ENCODE measurements at regions not wholly inside any gene's neighbourhood (a gene's known extent, or its start where the extent isn't known, plus 50 kb on each side); places are given as distances from the start of the nearest gene placed in this dataset.
A peak's percentile ranks its signal among the peaks of the same experiment; 100 is the strongest.

GRCh38 chr3:193780810-193781478 is 187.9 kb downstream of the OPA1 start:
- DNase-seq: peak; percentile 43 to 88

DNA sequence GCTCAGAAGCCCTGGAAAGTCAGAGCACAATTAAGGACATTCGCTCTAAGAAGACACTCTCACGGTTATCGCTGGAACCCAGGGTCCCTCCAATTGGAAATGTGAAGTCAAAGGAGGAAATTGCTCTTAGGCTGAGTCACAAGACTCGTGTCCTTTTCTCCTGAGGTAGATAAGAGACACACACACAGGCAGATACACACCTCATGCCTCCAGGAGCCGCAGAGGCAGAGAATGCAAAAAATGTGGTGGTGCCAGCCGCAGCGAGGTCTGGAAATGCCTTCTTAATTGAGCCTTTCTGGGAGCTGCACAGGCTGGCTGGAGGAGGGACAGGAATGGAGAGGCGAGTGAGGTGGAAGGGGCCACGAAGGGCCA is 189.3 kb downstream of the OPA1 start:
- peak; percentile 47 to 75 for DNase-seq

DNA sequence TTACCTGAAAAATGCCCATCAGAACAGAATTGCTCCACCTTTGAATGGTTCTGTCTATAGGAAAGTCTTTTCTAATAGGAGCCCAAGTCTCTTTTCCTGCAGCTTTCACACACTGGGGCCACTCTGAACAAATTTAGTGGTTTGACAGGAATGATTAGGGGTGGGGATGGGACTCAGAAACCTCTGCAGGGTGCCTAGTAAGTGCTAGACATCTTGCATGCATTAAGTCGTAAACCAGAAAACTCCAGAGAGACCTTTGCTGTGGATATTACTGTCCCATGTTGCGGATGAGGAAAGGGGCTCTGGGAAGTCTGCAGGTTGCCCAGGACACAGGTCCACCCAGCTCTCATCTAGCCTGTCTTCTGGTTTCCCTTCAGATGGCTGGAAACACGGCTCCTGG is 189.7 kb downstream of the OPA1 start:
- no peak for DNase-seq

DNA sequence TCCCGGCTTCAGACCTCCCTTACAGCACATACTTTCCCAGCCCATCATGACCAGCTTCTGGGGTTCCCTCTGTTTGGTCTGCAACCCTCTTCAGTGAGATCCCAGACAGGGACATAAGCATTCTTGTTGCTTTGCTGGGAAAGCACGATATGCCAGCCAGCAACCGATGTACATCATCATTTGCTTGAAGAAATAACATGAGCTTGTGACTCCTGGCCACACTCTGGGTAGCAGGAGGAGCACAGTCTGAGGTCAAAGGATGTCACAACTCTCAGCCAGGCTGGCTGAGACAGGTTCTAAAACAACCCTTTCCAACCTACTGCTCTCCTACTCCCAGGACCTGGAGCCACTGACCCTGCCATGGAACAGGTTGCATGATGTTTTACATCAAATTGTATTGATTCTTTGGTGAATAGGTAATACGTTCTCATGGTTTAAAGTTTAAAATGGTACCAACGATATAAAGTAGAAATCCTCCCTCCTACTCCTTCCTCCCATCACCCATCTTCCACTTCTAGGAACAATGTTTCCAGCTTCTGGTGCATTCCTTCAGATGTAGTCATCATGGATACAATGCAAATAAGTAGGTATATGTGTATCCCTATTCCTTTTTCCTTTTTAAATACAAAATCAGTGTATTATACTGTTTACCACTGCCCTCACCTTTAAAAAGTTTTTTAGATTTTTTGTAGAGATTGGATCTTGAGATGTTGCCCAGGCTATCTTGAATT is 190.3 kb downstream of the OPA1 start:
- DNase-seq: no peak

GRCh38 chr3:193784822-193785221 is 191.8 kb downstream of the OPA1 start:
- no peak for DNase-seq

- no peak for DNase-seq
Observed at GRCh38 chr3:193787496-193787870, 194.5 kb downstream of the OPA1 start.

DNA sequence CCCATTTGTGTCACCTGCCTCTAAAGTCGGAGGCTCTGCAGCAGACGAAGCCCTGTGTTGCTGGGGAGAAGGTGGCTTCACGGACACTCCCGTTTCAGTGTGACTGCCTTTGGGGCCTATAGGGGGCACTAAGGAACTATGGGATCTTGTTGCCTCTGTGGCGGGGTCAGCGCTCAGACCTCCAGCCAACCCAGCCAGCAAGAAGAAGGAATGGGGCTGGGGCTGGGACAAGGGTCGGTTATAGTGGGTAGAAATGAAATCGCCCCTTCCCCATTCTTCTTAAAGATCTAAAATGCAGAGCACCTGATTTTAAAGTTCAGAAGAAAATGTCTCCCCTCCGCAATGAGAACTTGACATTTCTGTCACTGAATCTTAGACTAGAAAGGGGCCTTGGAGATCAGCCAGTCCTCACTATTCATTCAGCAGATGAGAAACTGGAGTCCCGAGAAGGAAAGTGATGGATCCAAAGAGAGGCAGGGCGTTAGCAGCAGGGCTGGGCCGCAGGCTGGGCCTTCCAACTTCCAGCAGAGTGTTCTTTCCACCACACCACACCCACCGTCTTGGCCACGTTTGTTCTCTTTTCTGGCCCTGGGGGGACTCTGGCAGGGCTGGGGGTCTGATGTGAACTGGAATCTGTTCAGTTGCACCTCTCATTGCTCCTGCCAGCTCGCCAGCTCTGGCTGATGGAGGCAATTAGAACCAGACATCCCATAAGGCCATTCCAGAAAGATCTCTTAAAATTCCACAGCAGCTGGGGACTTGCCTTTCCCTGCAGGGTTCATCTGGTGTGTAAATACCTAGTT is 195.4 kb downstream of the OPA1 start:
- DNase-seq: peak; percentile 42 to 89

DNA sequence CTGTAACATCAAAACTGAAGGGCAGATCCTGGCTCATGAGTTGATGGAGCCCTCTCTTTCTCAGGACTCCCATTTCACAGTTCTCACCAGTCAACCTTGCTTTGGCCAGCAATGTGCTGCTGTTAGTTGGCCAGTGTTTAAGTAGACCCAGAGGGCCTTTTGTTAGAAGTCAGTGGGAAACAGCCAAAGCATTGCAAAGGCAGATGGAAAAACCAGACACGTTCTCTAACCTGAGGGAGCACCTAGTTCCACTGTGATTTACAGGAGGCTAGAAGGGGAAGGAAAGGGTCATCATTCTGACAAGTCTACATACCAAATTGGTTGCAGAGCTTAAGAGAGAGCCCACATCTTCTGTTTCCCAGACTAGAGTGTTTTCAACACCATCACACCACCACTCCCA is 196.4 kb downstream of the OPA1 start:
- no peak for DNase-seq

- no peak for DNase-seq
Observed at GRCh38 chr3:193790086-193790990, 197.3 kb downstream of the OPA1 start.

DNA sequence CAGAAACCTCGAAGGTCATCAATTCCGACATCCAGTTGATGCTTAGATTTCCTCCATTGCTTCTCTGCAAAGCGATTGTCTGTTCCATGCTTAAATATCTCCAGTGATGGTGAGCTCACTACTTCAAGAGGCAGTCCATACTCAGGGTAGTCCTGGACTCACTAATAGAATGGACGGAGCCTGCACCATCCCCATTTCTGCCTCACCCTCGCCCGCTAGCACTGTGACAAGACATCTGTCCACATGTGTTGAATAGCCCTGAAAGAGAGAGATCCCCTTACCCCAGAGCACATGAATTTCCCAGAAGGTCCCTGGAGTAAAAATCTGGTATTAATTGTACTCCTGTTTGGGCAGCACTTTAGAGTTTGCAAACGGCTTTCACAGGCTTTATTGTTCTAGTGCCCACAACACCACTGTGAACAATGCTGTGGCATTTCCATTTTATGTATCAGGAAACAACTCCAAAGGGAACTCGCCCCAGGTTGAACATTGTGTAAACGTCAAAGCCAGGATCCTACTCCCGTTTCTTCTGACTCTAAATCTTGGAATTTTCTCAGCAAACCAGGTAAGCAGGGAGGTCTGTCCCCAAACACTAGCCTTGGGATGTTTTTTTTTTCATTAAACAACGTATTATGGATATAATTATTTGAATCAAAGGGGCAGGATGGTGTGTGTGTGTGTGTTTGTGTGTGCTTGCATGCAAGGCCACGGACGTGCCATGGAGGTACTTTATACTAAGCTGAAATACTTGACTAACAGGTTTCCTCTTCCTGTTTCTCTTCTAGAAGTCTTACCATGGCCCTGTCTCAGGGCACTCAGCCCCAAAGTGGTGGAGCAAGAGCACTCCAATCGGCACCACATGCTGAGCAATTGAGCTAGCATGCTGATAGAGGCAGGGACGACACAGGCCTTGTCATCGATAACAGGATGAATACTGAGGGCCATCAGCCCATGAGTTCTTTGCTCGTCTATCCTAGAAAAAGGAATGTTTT is 198.3 kb downstream of the OPA1 start:
- DNase-seq: peak in 1 of 2 experiments; percentile 32

DNA sequence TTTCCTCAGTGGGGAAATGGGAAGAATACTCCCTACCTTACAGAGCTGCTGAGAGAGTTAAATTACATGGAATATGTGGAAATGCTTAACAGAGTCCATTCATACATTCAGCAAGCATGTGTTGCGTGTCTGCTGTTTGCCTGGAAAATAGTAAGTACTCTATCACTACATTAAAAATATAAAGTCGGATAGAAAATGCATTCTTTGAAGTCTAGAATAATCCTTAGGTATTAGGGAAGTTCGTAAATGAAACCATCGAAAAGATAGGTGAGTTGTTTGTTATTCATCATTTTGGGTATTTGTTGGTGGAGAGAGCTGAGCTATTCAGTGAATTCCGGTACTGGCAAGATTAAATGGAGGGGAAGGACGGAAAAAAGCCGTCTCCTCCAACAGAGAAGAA is 200.1 kb downstream of the OPA1 start:
- DNase-seq: no peak

GRCh38 chr3:193794002-193794881 is 201.2 kb downstream of the OPA1 start:
- DNase-seq: no peak

GRCh38 chr3:193795062-193795690 is 202.2 kb downstream of the OPA1 start:
- peak; percentile 79 to 81 for DNase-seq

- no peak for DNase-seq
Observed at GRCh38 chr3:193796089-193796488, 203.1 kb downstream of the OPA1 start.

GRCh38 chr3:193797566-193797965 is 204.6 kb downstream of the OPA1 start:
- no peak for DNase-seq

GRCh38 chr3:193798051-193798450 is 205.0 kb downstream of the OPA1 start:
- DNase-seq: no peak

DNA sequence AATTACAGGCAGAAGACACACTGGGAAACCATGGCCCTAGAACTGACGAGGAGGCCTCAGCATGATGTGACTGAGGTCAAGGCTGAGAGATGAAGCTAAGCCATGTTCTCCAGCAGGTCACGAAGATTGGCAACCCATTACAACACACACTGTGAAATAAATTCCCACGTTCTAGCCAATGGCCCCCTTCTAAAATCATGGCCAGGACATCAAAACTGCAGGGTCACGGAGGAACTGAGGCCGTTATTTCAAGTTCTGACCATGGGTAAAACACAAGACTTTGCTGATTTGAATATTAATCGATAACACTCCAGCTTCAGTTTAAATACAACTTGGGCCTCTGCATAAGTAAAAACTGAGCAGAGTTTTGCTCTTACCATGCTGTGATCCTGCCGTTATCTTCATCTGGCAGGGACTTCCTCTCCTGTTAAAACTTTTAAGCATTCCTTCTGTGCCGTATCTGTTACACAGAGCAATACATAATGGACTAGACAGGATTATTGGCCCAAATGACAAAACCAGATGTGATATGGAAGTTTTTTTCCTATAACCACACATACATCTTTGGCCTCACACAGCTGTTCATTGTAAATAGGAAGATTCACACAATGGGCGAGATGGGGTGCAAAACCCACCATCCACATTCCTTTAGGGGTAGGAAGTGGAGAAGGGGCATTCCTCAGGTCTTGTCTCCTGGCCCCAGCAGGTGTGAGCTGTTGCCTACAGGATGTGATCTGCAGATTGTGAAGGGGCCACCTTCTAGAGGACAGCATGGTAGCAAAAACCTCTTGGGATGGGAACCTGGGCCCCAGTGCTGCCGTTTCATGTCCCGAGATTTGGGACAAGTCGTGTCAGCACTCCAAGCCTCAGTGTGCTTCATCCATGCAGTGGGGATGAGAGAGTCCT is 207.4 kb downstream of the OPA1 start:
- DNase-seq: no peak

DNA sequence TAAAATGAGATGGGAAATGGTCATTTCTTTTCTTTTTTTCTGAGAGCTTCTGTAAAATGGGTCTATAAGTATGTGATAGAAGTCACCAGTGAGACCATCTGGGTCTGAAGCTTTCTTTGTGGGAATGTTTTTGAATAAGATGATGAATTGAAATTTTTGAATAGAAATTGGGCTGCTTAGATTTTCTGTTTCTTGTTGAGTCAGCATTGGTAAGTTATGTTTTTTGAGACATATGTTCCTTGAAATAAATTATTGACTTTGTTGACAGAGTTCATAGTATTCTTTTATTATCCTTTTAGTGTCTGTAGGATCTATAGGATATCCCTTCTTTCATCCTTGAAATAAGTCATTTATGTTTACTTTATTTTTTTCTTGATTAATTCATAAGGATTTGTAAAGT is 208.1 kb downstream of the OPA1 start:
- DNase-seq: no peak

DNA sequence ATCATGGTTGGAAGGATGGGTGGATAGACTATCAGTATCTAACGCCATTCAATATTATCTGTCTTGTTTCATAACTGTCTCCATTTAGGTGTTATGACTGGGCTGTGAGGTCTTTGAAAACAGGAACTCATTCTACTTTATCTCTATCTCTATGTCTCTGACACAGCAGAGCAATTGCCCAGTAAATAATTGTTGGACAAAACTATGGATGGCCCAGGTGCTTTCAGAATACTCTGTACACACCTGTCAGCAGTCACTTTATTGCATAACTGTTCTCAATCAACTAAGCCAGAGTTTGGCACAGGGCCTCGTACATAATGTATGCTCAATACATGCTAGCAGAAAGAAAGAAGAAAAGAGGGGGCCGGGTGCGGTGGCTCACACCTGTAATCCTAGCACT is 210.3 kb downstream of the OPA1 start:
- DNase-seq: no peak

Data from NCI-H526 (cell line).